ENCODE measurements at regions not wholly inside any gene's neighbourhood (a gene's known extent, or its start where the extent isn't known, plus 50 kb on each side); places are given as distances from the start of the nearest gene placed in this dataset.
"Not testable (repeated sequence)": the region's sequence is repeated elsewhere in the genome, so short reads cannot be mapped to it uniquely, and the experiment has no call there.

- ATAC-seq (ENCODE audit: poor library complexity), result no peak
- DNase-seq, result no peak
- intact Hi-C loops (cut with DNase I), result no loop called here
These were observed 582.2 kb upstream of the PPP2R3A start for GRCh38 chr3:135383301-135383700.

DNA sequence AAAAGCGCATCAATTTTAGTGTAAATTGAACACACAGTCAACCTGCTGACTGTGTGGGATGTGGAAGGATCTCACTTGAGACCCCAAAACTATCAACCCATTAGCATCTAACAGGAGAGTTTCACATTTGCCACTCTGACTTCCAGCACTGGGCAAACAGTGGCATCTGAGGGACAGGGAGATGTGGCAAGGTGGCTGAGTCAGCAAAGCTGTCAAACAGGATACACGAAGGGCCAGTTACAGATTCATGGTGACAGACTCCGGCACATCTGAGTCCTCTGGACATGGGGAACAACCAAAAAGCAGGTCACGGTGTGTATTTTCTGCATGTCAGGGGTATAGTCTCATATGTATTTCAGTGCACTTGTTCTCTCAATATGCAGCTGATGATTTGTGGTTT lies 573.4 kb upstream of the PPP2R3A start:
- ATAC-seq (ENCODE audit: poor library complexity), result no peak
- DNase-seq, result no peak
- intact Hi-C loops (cut with DNase I), result no loop called here

GRCh38 chr3:135393159-135393558 lies 572.4 kb upstream of the PPP2R3A start:
- DNase-seq (no peak), ATAC-seq (ENCODE audit: poor library complexity) (no peak)
- intact Hi-C loops (cut with DNase I), result no loop called here

- intact Hi-C loops (cut with DNase I), result no loop called here
- ATAC-seq (ENCODE audit: poor library complexity) (peak; percentile 58), DNase-seq (no peak)
These were observed 571.5 kb upstream of the PPP2R3A start for GRCh38 chr3:135393898-135394525.

DNA sequence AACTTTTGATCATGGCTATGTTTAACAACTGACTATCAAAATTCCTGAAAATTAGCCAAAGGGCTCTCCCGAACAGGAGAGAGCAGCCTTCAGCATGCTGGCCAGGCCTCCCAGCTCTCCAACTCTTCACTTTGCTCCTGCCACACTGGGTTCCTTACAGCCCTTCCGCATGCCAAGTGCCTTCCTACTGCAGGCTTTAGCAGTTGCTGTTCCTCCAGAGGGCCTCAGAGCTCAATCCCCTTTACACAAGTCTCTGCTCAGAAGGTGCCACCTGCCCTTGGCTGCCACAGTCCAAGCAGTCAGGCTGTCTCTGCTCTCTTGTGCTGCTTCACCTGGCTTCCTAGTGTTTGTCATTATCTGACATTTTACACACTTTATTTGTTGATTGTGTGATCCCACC lies 553.1 kb upstream of the PPP2R3A start:
- intact Hi-C loops (cut with DNase I), result no loop called here
- no peak for ATAC-seq (ENCODE audit: poor library complexity)
- DNase-seq, result no peak

GRCh38 chr3:135416182-135416581 lies 549.3 kb upstream of the PPP2R3A start:
- no peak for DNase-seq
- no peak for ATAC-seq (ENCODE audit: poor library complexity)
- intact Hi-C loops (cut with DNase I), result no loop called here

DNA sequence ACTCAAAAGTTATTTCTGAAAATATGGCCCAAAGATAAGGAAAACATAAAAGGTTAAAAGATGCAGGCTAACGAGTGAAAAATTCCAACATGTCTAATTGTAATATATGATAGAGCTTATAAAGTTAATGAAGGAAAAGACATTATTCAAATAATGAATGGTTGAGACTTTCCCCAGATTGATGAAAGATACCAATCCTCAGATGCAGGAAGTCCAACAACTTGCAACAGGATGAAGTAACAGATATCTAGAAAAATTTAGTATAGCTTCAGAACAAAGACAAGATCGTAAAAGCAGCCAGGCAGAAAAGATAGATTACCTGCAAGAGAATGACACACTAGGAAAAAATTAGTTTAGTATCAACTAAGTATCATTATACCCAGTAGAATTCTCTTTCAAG lies 546.4 kb upstream of the PPP2R3A start:
- DNase-seq (no peak), ATAC-seq (ENCODE audit: poor library complexity) (no peak)
- intact Hi-C loops (cut with DNase I), result no loop called here

GRCh38 chr3:135426508-135426907 lies 539.0 kb upstream of the PPP2R3A start:
- ATAC-seq (ENCODE audit: poor library complexity) (no peak), DNase-seq (no peak)
- intact Hi-C loops (cut with DNase I), result no loop called here

- DNase-seq (no peak), ATAC-seq (ENCODE audit: poor library complexity) (no peak)
- intact Hi-C loops (cut with DNase I), result no loop called here
These were observed 533.1 kb upstream of the PPP2R3A start for GRCh38 chr3:135432402-135432801.

- ATAC-seq (ENCODE audit: poor library complexity); intact Hi-C loops (cut with DNase I); DNase-seq: not testable (repeated sequence)
These were observed 526.5 kb upstream of the PPP2R3A start for GRCh38 chr3:135438889-135439597.

DNA sequence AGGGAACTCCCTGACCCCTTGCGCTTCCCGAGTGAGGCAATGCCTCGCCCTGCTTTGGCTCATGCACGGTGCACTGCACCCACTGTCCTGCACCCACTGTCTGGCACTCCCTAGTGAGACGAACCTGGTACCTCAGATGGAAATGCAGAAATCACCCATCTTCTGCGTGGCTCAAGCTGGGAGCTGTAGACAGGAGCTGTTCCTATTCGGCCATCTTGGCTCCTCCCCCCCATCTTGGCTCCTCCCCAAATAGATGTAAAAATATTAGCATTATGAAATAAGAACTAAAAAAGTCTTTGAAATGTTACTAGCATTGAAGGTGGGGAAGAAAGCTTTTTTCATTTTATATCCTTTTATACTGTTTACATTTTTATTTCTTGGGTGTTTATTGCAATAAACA lies 525.9 kb upstream of the PPP2R3A start:
- DNase-seq; intact Hi-C loops (cut with DNase I); ATAC-seq (ENCODE audit: poor library complexity): not testable (repeated sequence)

DNA sequence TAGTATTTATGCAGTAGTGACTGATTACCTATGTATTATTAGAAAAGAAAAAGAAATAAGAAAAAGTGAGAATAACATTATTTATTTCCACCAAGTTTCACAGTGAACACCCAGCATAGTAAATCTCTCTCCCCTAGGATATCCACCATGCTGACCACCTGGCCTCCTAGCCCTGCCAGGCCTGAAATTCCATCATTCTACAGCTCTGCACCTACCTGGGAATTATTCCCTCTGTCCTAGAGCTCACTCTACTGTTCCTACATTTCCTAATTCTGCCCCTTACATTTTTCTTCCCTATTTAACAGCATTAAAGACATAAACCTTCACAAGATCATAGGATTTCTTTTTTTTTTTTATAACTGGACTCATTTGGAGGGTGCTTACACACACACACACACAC lies 525.3 kb upstream of the PPP2R3A start:
- no peak for DNase-seq
- no peak for ATAC-seq (ENCODE audit: poor library complexity)
- intact Hi-C loops (cut with DNase I), result no loop called here

DNA sequence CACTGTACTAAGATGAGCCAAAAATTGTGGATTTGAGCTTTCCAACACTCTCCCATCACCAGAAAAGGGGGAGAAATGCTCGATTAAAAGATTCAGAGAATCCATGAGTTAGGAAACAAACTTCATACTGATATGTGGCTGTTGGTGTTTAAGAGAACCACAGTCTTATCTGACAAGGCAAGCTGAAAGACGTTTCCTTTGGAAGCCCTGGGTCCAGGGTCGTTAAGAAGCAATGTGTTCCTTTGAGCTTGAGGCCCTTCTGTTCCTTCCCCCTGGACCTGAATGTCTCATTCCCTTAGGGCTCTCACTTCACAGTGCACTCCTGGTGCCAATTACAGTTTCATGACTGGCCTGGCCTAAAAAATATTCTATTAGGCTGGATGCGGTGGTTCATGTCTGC lies 524.8 kb upstream of the PPP2R3A start:
- no peak for DNase-seq
- ATAC-seq (ENCODE audit: poor library complexity), result no peak
- intact Hi-C loops (cut with DNase I), result no loop called here

GRCh38 chr3:135444058-135444457 lies 521.5 kb upstream of the PPP2R3A start:
- no peak for DNase-seq
- intact Hi-C loops (cut with DNase I), result no loop called here
- ATAC-seq (ENCODE audit: poor library complexity), result no peak

GRCh38 chr3:135447483-135447882 lies 518.0 kb upstream of the PPP2R3A start:
- DNase-seq, result no peak
- no peak for ATAC-seq (ENCODE audit: poor library complexity)
- intact Hi-C loops (cut with DNase I), result no loop called here

DNA sequence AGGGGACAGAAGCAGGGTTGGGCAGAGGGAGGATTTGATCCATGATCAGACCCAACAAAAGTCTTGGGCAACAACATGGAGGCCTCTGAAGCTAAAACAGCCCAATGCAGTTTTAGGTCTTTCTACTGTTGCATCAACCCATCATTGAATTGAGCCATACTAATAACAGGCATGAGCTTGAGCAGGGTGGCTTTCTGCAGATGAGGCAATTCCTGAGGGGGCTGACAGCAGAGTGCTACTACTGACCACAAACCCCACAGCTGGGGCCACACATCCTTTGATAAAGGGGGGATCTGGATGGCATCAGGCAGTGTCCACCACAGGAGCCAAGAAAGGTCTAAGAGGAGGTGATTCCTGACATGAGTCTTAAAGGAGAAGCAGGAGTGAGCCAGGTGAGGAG lies 517.0 kb upstream of the PPP2R3A start:
- intact Hi-C loops (cut with DNase I), result no loop called here
- no peak for DNase-seq
- ATAC-seq (ENCODE audit: poor library complexity), result no peak

- intact Hi-C loops (cut with DNase I), result no loop called here
- ATAC-seq (ENCODE audit: poor library complexity), result no peak
- DNase-seq, result no peak
These were observed 516.5 kb upstream of the PPP2R3A start for GRCh38 chr3:135449046-135449445.

DNA sequence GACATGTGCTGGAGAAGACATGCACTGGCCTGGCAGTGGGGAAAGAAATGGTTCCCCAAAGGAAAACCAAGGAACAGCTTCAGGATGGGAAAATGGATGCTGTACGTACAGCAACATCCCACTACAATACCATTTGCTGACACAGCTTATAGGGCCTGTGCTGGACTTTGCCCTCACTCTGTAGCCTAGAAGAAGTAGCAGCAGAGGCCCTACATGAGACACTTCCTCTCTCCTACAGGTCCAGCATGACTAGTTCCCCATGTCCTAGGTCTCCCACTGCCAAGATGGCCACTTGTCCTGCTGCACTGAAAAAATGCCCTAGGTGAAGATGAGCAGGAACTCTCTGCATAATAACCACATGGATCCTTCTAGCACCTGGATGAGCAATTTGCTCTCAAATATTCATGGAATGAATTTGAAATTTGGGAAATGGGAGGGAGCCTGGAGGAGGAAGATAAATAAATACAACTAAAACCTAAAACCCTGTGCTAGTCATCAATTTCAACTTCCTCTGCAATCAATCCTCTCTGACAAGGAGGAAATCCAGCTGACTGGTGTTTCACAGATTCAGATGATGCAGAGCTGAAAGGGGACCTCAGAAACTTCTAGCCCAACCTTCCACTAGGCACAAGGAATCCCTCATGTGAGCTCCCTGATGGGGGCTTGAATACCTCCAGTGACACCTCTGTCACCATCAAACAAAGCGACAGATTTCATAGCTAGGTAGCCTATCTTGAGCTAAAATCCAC lies 514.3 kb upstream of the PPP2R3A start:
- intact Hi-C loops (cut with DNase I), result no loop called here
- DNase-seq (no peak), ATAC-seq (ENCODE audit: poor library complexity) (no peak)

GRCh38 chr3:135452881-135453280 lies 512.6 kb upstream of the PPP2R3A start:
- ATAC-seq (ENCODE audit: poor library complexity) (no peak), DNase-seq (no peak)
- intact Hi-C loops (cut with DNase I), result no loop called here

- intact Hi-C loops (cut with DNase I), result no loop called here
- ATAC-seq (ENCODE audit: poor library complexity) (no peak), DNase-seq (no peak)
These were observed 512.2 kb upstream of the PPP2R3A start for GRCh38 chr3:135453326-135453725.
